ENCODE measurements at regions not wholly inside any gene's neighbourhood (a gene's known extent, or its start where the extent isn't known, plus 50 kb on each side); places are given as distances from the start of the nearest gene placed in this dataset.

GRCh38 chr4:24433515-24434214, 150.7 kb downstream of the DHX15 start:
- no peak overlapping the region for H3K4me3 Mint-ChIP-seq (ENCODE audit: unreplicated experiment)
- no peaks in the 10 kb centered on the region for H3K36me3 Mint-ChIP-seq (ENCODE audit: unreplicated experiment)
- no peak for DNase-seq (ENCODE audit: extremely low spot score, unreplicated experiment)

DNA sequence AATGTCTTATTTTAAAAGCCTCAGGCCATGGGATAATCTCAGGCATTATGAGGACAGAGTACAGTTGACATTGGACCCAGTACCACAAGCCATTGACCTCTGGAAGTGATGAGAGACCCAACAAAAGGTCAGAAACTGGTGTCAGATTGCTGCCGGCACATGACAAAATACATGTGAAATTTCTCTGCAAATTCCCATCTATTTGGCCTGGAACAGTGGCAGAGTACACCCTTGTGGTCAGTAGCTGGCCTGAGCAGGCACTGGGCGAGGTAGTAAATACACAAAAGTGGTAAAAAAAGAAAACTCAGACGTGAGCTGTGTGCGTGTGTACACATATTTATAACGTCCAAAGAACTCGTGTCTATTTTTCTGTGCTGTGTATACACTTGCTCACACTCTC, 155.5 kb downstream of the DHX15 start:
- H3K27ac Mint-ChIP-seq (ENCODE audit: unreplicated experiment) = no peak overlapping the region
- H3K4me1 Mint-ChIP-seq (ENCODE audit: unreplicated experiment) = peaks cover 34% of the 10 kb centered on the region
- TF ChIP-seq, protein P1, sequence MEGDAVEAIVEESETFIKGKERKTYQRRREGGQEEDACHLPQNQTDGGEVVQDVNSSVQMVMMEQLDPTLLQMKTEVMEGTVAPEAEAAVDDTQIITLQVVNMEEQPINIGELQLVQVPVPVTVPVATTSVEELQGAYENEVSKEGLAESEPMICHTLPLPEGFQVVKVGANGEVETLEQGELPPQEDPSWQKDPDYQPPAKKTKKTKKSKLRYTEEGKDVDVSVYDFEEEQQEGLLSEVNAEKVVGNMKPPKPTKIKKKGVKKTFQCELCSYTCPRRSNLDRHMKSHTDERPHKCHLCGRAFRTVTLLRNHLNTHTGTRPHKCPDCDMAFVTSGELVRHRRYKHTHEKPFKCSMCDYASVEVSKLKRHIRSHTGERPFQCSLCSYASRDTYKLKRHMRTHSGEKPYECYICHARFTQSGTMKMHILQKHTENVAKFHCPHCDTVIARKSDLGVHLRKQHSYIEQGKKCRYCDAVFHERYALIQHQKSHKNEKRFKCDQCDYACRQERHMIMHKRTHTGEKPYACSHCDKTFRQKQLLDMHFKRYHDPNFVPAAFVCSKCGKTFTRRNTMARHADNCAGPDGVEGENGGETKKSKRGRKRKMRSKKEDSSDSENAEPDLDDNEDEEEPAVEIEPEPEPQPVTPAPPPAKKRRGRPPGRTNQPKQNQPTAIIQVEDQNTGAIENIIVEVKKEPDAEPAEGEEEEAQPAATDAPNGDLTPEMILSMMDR (IDR thresholded peaks at IDR 0.05) = peak; percentile 60
- peaks cover 3% of the 10 kb centered on the region for H3K9me3 Mint-ChIP-seq (ENCODE audit: unreplicated experiment)
- H3K36me3 Mint-ChIP-seq (ENCODE audit: unreplicated experiment) = no peaks in the 10 kb centered on the region
- H3K4me3 Mint-ChIP-seq (ENCODE audit: unreplicated experiment) = no peak overlapping the region
- H3K27me3 Mint-ChIP-seq (ENCODE audit: unreplicated experiment) = peaks cover 15% of the 10 kb centered on the region
- no peak for DNase-seq (ENCODE audit: extremely low spot score, unreplicated experiment)

More at GRCh38 chr4:24433515-24434214, 150.7 kb downstream of the DHX15 start:
- Mint-ChIP-seq H3K9me3 (ENCODE audit: unreplicated experiment) (no peaks in the 10 kb centered on the region), H3K4me1 (ENCODE audit: unreplicated experiment) (peaks cover 7% of the 10 kb centered on the region), H3K27ac (ENCODE audit: unreplicated experiment) (no peak overlapping the region), H3K27me3 (ENCODE audit: unreplicated experiment) (peaks cover 34% of the 10 kb centered on the region)
- TF ChIP-seq, protein P1 (IDR thresholded peaks at IDR 0.05) = no peak

DNA sequence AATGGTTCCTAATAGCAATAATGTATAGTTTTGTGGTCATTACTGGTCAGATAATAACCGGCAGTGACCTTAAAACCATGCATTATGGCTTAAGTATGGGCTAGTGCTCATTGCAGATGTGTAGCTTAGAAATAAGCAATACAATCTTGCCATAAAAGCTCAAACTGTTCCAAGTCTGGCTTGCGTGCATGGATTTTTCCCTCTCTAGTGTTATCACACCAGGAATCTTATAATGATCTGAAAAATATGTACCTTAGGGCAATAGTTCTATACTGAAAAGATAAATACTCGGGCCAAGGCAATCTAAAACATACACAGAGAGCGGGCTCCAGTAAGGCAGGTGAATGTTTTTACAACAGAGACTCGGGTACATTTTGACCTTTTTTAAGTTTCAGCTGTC, 157.8 kb downstream of the DHX15 start:
- Mint-ChIP-seq H3K4me1 (ENCODE audit: unreplicated experiment) (peaks cover 34% of the 10 kb centered on the region), H3K36me3 (ENCODE audit: unreplicated experiment) (no peaks in the 10 kb centered on the region), H3K4me3 (ENCODE audit: unreplicated experiment) (no peak overlapping the region), H3K27ac (ENCODE audit: unreplicated experiment) (no peak overlapping the region), H3K9me3 (ENCODE audit: unreplicated experiment) (peaks cover 3% of the 10 kb centered on the region), H3K27me3 (ENCODE audit: unreplicated experiment) (peaks cover 4% of the 10 kb centered on the region)
- TF ChIP-seq, protein P1 (IDR thresholded peaks at IDR 0.05) = no peak
- no peak for DNase-seq (ENCODE audit: extremely low spot score, unreplicated experiment)

DNA sequence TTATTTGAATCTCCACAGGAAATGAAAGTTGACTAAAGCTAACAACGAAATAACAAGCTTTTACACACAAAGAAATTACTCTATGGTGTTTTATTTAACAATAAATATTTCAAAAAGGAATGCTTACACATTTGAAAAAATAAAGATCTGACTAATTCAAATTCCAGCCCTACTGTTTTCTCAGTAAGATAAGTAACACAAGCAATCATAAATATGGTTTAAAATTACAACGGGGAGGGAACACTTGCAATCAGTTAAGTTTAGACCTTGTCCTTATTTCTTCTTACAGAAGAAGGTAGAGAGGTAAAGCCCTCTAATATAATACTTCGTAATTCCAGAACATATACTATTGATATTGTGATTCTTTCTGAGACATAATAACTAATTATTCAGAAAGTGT, 158.5 kb downstream of the DHX15 start:
- Mint-ChIP-seq H3K9me3 (ENCODE audit: unreplicated experiment) (peaks cover 3% of the 10 kb centered on the region), H3K27me3 (ENCODE audit: unreplicated experiment) (no peaks in the 10 kb centered on the region), H3K36me3 (ENCODE audit: unreplicated experiment) (no peaks in the 10 kb centered on the region), H3K4me3 (ENCODE audit: unreplicated experiment) (no peak overlapping the region), H3K4me1 (ENCODE audit: unreplicated experiment) (peaks cover 34% of the 10 kb centered on the region), H3K27ac (ENCODE audit: unreplicated experiment) (no peak overlapping the region)
- no peak for DNase-seq (ENCODE audit: extremely low spot score, unreplicated experiment)
- TF ChIP-seq, protein P1 (IDR thresholded peaks at IDR 0.05) = no peak

GRCh38 chr4:24423670-24424069, 160.7 kb downstream of the DHX15 start:
- DNase-seq (ENCODE audit: extremely low spot score, unreplicated experiment) = no peak
- H3K36me3 Mint-ChIP-seq (ENCODE audit: unreplicated experiment) = no peaks in the 10 kb centered on the region
- TF ChIP-seq, protein P1 (IDR thresholded peaks at IDR 0.05) = no peak
- peaks cover 34% of the 10 kb centered on the region for H3K4me1 Mint-ChIP-seq (ENCODE audit: unreplicated experiment)
- peaks cover 4% of the 10 kb centered on the region for H3K27me3 Mint-ChIP-seq (ENCODE audit: unreplicated experiment)
- no peak overlapping the region for H3K4me3 Mint-ChIP-seq (ENCODE audit: unreplicated experiment)
- peaks cover 3% of the 10 kb centered on the region for H3K9me3 Mint-ChIP-seq (ENCODE audit: unreplicated experiment)
- H3K27ac Mint-ChIP-seq (ENCODE audit: unreplicated experiment) = no peak overlapping the region

All from osteocyte (in vitro differentiated cells).